GM12878 (cell line): ENCODE measurements at regions not wholly inside any gene's neighbourhood (a gene's known extent, or its start where the extent isn't known, plus 50 kb on each side); places are given as distances from the start of the nearest gene placed in this dataset.

Experiments
- ATAC-seq: fragments of 200-7000 bp; cut with Tn5 transposase; 3 replicates; pipeline ENCODE4 v1.9.1; 2020; ENCODE audit warnings: mild to moderate bottlenecking, moderate library complexity
- BruUV-seq: library from RNA; stranded (reverse); fragments of 400-500 nt; replicated peaks from 2 replicates; lab custom pipeline; 2021; lab: Mats Ljungman, UMichigan
- CTCF ChIA-PET: fragments of 300-600 bp; sonication (Branson Sonifier 250); formaldehyde crosslinking; extraction: SDS; loops from one replicate; lab custom pipeline; 2021; ENCODE audit warnings: inconsistent platforms; lab: Yijun Ruan, JAX
- POLR2A ChIA-PET: fragments of 350-600 bp; formaldehyde crosslinking; extraction: SDS; loops from one replicate; lab custom pipeline; 2021; ENCODE audit warnings: inconsistent platforms; lab: Charles Lee
- RAD21 ChIA-PET: fragments of 300-600 bp; sonication (Branson Sonifier 250); formaldehyde crosslinking; loops from one replicate; lab custom pipeline; 2023; ENCODE audit warnings: antibody characterized with exemption; ENCODE audit not compliant: unreplicated experiment; lab: Charles Lee
- SMC1A ChIA-PET: fragments of 300-600 bp; sonication (Branson Sonifier 250); formaldehyde crosslinking; loops from one replicate; lab custom pipeline; 2023; ENCODE audit not compliant: unreplicated experiment, uncharacterized antibody; lab: Charles Lee
- DNase-seq: peaks from one replicate; pipeline ENCODE4 v3.0.0-alpha.2; 2011; ENCODE audit warnings: low read depth, low spot score
- FAIRE-seq: peaks from 3 replicates; lab custom pipeline; 2011; peaks lifted over from hg19 to GRCh38; lab: Jason Lieb, UNC
- H2AFZ ChIP-seq: 2 replicates; pipeline ENCODE4 v1.6.0; 2011; ENCODE audit warnings: low read depth, low read length, control low read depth; ENCODE audit not compliant: control insufficient read depth
- H3K27ac ChIP-seq: 2 replicates; pipeline ENCODE4 v1.5.1; 2011; ENCODE audit warnings: control low read depth; ENCODE audit not compliant: control insufficient read depth, insufficient read depth
- H3K27me3 ChIP-seq, 2 experiments: replicated peaks in 1 of 2; 2 replicates each; pipeline versions ENCODE4 v1.6.0 to v1.6.1; 2011; ENCODE audit warnings: low read length in 1 of 2; ENCODE audit not compliant: control insufficient read depth in 2 of 2, insufficient read depth in 2 of 2
- H3K36me3 ChIP-seq, 2 experiments: 2 replicates each; pipeline ENCODE4 v1.5.1; 2011; ENCODE audit warnings: low read length in 1 of 2; ENCODE audit not compliant: control insufficient read depth in 2 of 2, insufficient read depth in 2 of 2
- H3K4me1 ChIP-seq: 2 replicates; pipeline ENCODE4 v1.6.1; 2011; ENCODE audit warnings: mild to moderate bottlenecking, low read length, moderate library complexity, mixed read lengths; ENCODE audit not compliant: control insufficient read depth, insufficient read depth
- H3K4me2 ChIP-seq: 2 replicates; pipeline ENCODE4 v1.6.0; 2011; ENCODE audit warnings: control low read depth; ENCODE audit not compliant: control insufficient read depth, insufficient read depth
- H3K4me3 ChIP-seq: fragments of 200-600 bp; sonication (generic); 2 replicates; pipeline ENCODE4 v1.5.1; 2016
- H3K79me2 ChIP-seq: 2 replicates; pipeline ENCODE4 v1.6.0; 2011; ENCODE audit warnings: low read length; ENCODE audit not compliant: control insufficient read depth, insufficient read depth
- H3K9ac ChIP-seq: 2 replicates; pipeline ENCODE4 v1.8.0; 2011; ENCODE audit warnings: low read length, control low read depth, mixed read lengths; ENCODE audit not compliant: control insufficient read depth, insufficient read depth
- H3K9me3 ChIP-seq: replicated peaks from 3 replicates; pipeline ENCODE4 v1.5.1; 2011; ENCODE audit warnings: mild to moderate bottlenecking, low read length; ENCODE audit not compliant: control insufficient read depth, insufficient read depth
- H4K20me1 ChIP-seq: 2 replicates; pipeline ENCODE4 v1.6.0; 2011; ENCODE audit not compliant: control insufficient read depth, insufficient read depth
- CEBPB ChIP-seq, 2 experiments: fragments of 150-350 bp in 1 of 2; IDR thresholded peaks; 2 replicates each; pipeline ENCODE4 v1.6.1; 2012 to 2014; ENCODE audit warnings: low read depth in 2 of 2, low read length in 2 of 2, borderline replicate concordance in 1 of 2, inconsistent platforms in 1 of 2
- CEBPZ ChIP-seq: fragments of 150-350 bp; IDR thresholded peaks from 2 replicates; pipeline ENCODE4 v1.6.1; 2016; ENCODE audit warnings: low read depth, low read length
- CHD1 ChIP-seq: IDR thresholded peaks from 2 replicates; pipeline ENCODE4 v1.6.1; 2012; ENCODE audit warnings: low read depth, low read length, improper control_type of control experiment
- E4F1 ChIP-seq: fragments of 450-650 bp; IDR thresholded peaks from 2 replicates; pipeline ENCODE4 v1.6.1; 2018; ENCODE audit warnings: borderline replicate concordance, mild to moderate bottlenecking; ENCODE audit not compliant: partially characterized antibody
- ELK1 ChIP-seq: IDR thresholded peaks from 2 replicates; pipeline ENCODE4 v1.6.1; 2012; ENCODE audit warnings: low read depth, low read length, improper control_type of control experiment
- IKZF1 ChIP-seq: fragments of 450-650 bp; conservative IDR thresholded peaks from 2 replicates; pipeline ENCODE4 v1.6.1; 2017; ENCODE audit warnings: antibody characterized with exemption, mild to moderate bottlenecking
- RFX5 ChIP-seq: IDR thresholded peaks from 2 replicates; pipeline ENCODE4 v1.6.1; 2011; ENCODE audit warnings: low read depth, low read length, improper control_type of control experiment
- STAT1 ChIP-seq: fragments of 450-650 bp; conservative IDR thresholded peaks from 2 replicates; pipeline ENCODE4 v1.6.1; 2014; ENCODE audit warnings: antibody characterized with exemption, mild to moderate bottlenecking
- WGBS: methylation state at CpG from one replicate; pipeline ENCODE4 v1.1.6; 2016; ENCODE audit warnings: low lambda C conversion rate; ENCODE audit not compliant: insufficient replicate concordance, insufficient coverage; ENCODE audit errors: missing lambda C conversion rate; 5-methylcytosine and 5-hydroxymethylcytosine counted together
- in situ Hi-C: fragments of 300-500 bp; cut with MboI; formaldehyde crosslinking; loops from 9 replicates; pipeline ENCODE4 v1.14.3; 2018; ENCODE audit warnings: mixed read lengths
- intact Hi-C: fragments of 100-400 bp; cut with micrococcal nuclease; formaldehyde crosslinking; loops from one replicate; pipeline ENCODE4 v1.14.2; 2022; ENCODE audit not compliant: unreplicated experiment

- TF ChIP-seq CEBPZ (no peak), E4F1 (no peak), STAT1 (no peak), RFX5 (no peak), CEBPB (IDR thresholded peaks at IDR 0.05; ENCODE audit: borderline replicate concordance in 1 of 2, low read depth in 2 of 2, low read length in 2 of 2) (no peak)
- TF ChIP-seq, all 136 proteins: peak for 0
These were observed 1423.9 kb downstream of the BRD1 start (continued) for GRCh38 chr22:48403521-48404403.

DNA sequence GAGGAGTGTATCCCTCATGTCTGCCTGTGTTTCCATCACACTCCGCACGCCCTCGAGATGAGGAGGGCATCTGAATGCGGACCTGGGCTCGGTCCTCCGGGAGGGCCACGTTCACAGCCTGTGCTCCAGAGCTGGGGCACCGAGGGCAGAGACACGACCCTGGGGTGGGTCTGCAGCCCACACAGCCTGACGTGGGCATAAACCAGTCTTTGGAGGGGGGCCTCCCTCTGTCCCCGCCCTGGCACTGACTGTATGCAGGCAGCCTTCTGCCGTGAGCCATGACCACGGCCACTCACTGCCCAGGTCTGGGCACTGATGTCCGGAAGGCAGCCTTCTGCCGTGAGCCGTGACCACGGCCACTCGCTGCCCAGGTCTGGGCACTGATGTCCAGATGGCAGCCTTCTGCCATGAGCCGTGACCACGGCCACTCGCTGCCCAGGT lies 1425.1 kb downstream of the BRD1 start:
- ATAC-seq, result no peak

More for the DNA sequence above, 1425.1 kb downstream of the BRD1 start:
- ChIA-PET POLR2A (no interaction called here), SMC1A (no interaction called here), RAD21 (no interaction called here), CTCF (no interaction called here)
- Histone ChIP-seq H3K9me3 (no peaks in the 10 kb centered on the region; the same call in 2 of the 3 replicates), H2AFZ (no peak overlapping the region), H3K4me1 (no peaks in the 10 kb centered on the region), H3K27me3 (no peaks in the 10 kb centered on the region), H3K79me2 (no peaks in the 10 kb centered on the region), H3K36me3 (no peaks in the 10 kb centered on the region), H3K4me2 (no peak overlapping the region), H3K4me3 (no peak overlapping the region), H4K20me1 (no peaks in the 10 kb centered on the region), H3K9ac (no peak overlapping the region), H3K27ac (no peak overlapping the region)
- intact Hi-C loops, result no loop called here
- BruUV-seq, result no TSS peak
- in situ Hi-C loops, result no loop called here
- FAIRE-seq, result no peak
- 29% methylated on average over 21 of the region's 21 CpGs for WGBS
- no peak for DNase-seq
- TF ChIP-seq IKZF1, result no peak
- no peak for TF ChIP-seq ELK1
- no peak for TF ChIP-seq CHD1
